ENCODE measurements at regions not wholly inside any gene's neighbourhood (a gene's known extent, or its start where the extent isn't known, plus 50 kb on each side); places are given as distances from the start of the nearest gene placed in this dataset.

- H3K27me3 ChIP-seq (ENCODE audit: insufficient read depth, low read depth) = no peaks in the 10 kb centered on the region
- no peak overlapping the region for H3K4me3 ChIP-seq (IDR thresholded peaks at IDR 0.05; ENCODE audit: insufficient read depth, low read depth, low read length)
- no peaks in the 10 kb centered on the region for H4K20me1 ChIP-seq (ENCODE audit: insufficient read depth)
- no peak overlapping the region for H3K27ac ChIP-seq
- H3K4me2 ChIP-seq = no peak overlapping the region
- H2AFZ ChIP-seq (ENCODE audit: low read depth) = no peak overlapping the region
- H3K79me2 ChIP-seq (ENCODE audit: insufficient read depth, low read depth) = no peaks in the 10 kb centered on the region
- TF ChIP-seq CTCF (conservative IDR thresholded peaks at IDR 0.05; ENCODE audit: low read depth, low read length) = no peak
- no peaks in the 10 kb centered on the region for H3K36me3 ChIP-seq (ENCODE audit: insufficient read depth)
- H3K4me1 ChIP-seq (ENCODE audit: low read depth, poor library complexity, severe bottlenecking) = no peaks in the 10 kb centered on the region
- no peak overlapping the region for H3K9ac ChIP-seq
Measured at GRCh38 chr5:98664736-98665135, 108.7 kb upstream of the RGMB start.

DNA sequence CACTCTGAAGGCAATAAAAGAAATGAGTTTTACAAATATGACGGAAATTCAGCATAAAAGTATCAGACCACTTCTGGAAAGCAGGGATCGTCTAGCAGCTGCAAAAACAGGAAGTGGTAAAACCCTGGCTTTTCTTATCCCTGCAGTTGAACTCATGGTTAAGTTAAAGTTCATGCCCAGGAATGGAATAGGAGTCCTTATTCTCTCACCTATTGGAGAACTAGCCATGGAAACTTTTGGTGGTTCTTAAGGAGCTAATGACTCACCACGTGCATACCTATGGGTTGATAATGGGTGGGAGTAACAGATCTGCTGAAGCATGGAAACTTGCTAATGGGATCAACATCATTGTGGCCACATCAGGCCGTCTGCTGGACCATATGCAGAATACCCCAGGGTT, 93.5 kb upstream of the RGMB start:
- Histone ChIP-seq H3K27ac (no peak overlapping the region), H3K79me2 (ENCODE audit: insufficient read depth, low read depth) (no peaks in the 10 kb centered on the region), H3K36me3 (ENCODE audit: insufficient read depth) (no peaks in the 10 kb centered on the region), H4K20me1 (ENCODE audit: insufficient read depth) (no peaks in the 10 kb centered on the region), H3K4me2 (no peak overlapping the region), H3K9ac (no peak overlapping the region), H3K4me1 (ENCODE audit: low read depth, poor library complexity, severe bottlenecking) (no peaks in the 10 kb centered on the region), H3K4me3 (IDR thresholded peaks at IDR 0.05; ENCODE audit: insufficient read depth, low read depth, low read length) (no peak overlapping the region), H2AFZ (ENCODE audit: low read depth) (no peak overlapping the region), H3K27me3 (ENCODE audit: insufficient read depth, low read depth) (no peaks in the 10 kb centered on the region)
- TF ChIP-seq CTCF (conservative IDR thresholded peaks at IDR 0.05; ENCODE audit: low read depth, low read length) = no peak

DNA sequence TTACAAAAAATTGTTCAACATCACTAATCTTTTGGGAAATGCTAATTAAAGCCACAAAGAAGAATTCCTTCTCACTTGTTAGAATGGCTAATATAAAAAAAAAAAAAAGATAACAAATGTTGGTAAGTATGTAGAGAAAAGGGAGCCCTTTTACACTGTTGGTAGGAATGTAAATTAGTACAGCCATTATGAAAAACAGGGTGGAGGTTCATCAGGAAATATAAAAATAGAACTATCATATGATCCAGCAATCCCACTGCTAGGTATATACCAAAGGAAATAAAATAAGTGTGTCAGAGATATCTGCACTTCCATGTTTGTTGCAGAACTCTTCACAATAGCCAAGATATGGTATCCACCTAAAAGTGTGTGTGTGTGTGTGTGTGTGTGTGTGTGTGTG, 83.5 kb upstream of the RGMB start:
- no peak overlapping the region for H2AFZ ChIP-seq (ENCODE audit: low read depth)
- no peak overlapping the region for H3K27ac ChIP-seq
- no peaks in the 10 kb centered on the region; the same call in 1 of the 2 replicates for H3K36me3 ChIP-seq (ENCODE audit: insufficient read depth)
- no peaks in the 10 kb centered on the region for H3K4me1 ChIP-seq (ENCODE audit: low read depth, poor library complexity, severe bottlenecking)
- H4K20me1 ChIP-seq (ENCODE audit: insufficient read depth) = no peaks in the 10 kb centered on the region
- H3K4me3 ChIP-seq (IDR thresholded peaks at IDR 0.05; ENCODE audit: insufficient read depth, low read depth, low read length) = no peak overlapping the region
- H3K79me2 ChIP-seq (ENCODE audit: insufficient read depth, low read depth) = no peaks in the 10 kb centered on the region
- no peaks in the 10 kb centered on the region for H3K27me3 ChIP-seq (ENCODE audit: insufficient read depth, low read depth)
- no peak overlapping the region for H3K4me2 ChIP-seq
- TF ChIP-seq CTCF (conservative IDR thresholded peaks at IDR 0.05; ENCODE audit: low read depth, low read length) = no peak
- H3K9ac ChIP-seq = no peak overlapping the region

DNA sequence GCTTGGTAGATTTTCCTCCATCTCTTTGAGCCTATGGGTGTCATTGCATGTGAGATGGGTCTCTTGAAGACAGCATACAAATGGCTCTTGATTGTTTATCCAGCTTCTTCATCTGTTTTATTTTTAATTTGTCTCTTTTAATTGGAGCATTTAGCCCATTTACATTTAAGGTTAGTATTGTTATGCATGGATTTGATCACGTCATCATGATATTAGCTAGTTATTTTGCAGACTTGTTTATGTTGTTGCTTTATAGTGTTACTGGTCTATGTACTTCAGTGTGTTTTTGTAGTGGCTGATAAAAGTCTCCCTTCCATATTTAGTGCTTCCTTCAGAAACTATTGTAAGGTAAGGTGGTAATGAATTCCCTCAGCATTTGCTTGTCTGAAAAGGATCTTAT, 78.6 kb upstream of the RGMB start:
- Histone ChIP-seq H3K9ac (no peak overlapping the region), H2AFZ (ENCODE audit: low read depth) (no peak overlapping the region), H3K79me2 (ENCODE audit: insufficient read depth, low read depth) (no peaks in the 10 kb centered on the region), H3K27ac (no peak overlapping the region), H3K4me1 (ENCODE audit: low read depth, poor library complexity, severe bottlenecking) (no peaks in the 10 kb centered on the region), H3K4me2 (no peak overlapping the region), H3K36me3 (ENCODE audit: insufficient read depth) (no peaks in the 10 kb centered on the region), H3K4me3 (IDR thresholded peaks at IDR 0.05; ENCODE audit: insufficient read depth, low read depth, low read length) (no peak overlapping the region), H3K27me3 (ENCODE audit: insufficient read depth, low read depth) (no peaks in the 10 kb centered on the region), H4K20me1 (ENCODE audit: insufficient read depth) (no peaks in the 10 kb centered on the region)
- no peak for TF ChIP-seq CTCF (conservative IDR thresholded peaks at IDR 0.05; ENCODE audit: low read depth, low read length)

DNA sequence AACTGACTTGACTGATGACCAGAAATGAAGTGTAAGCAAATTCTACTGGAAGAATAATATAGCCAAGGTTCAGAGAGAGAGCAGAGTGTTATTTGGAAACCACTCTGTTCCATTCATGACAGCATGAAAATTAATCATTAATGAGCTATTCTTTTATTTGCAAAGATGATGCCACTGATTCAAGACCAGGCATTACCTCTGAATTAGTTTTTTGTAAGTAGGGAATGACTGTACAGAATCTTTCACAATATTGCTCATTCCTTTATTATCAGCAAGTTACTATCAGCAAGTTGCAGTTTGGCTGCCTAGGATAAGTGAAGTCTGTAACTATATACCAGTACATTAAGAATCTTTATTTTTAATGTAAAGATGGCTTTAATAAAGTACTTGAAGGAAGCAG, 75.1 kb upstream of the RGMB start:
- no peak overlapping the region for H3K4me3 ChIP-seq (IDR thresholded peaks at IDR 0.05; ENCODE audit: insufficient read depth, low read depth, low read length)
- no peak for TF ChIP-seq CTCF (conservative IDR thresholded peaks at IDR 0.05; ENCODE audit: low read depth, low read length)

More for the DNA sequence above, 75.1 kb upstream of the RGMB start:
- H3K4me1 ChIP-seq (ENCODE audit: low read depth, poor library complexity, severe bottlenecking) = no peaks in the 10 kb centered on the region
- H3K9ac ChIP-seq = no peak overlapping the region
- no peaks in the 10 kb centered on the region for H3K79me2 ChIP-seq (ENCODE audit: insufficient read depth, low read depth)
- no peaks in the 10 kb centered on the region for H3K27me3 ChIP-seq (ENCODE audit: insufficient read depth, low read depth)
- H3K4me2 ChIP-seq = no peak overlapping the region
- H2AFZ ChIP-seq (ENCODE audit: low read depth) = no peak overlapping the region
- no peaks in the 10 kb centered on the region for H4K20me1 ChIP-seq (ENCODE audit: insufficient read depth)
- H3K36me3 ChIP-seq (ENCODE audit: insufficient read depth) = no peaks in the 10 kb centered on the region
- no peak overlapping the region for H3K27ac ChIP-seq

All from KMS-11 (cell line).